Neural cell (in vitro differentiated cells): ENCODE measurements at regions not wholly inside any gene's neighbourhood (a gene's known extent, or its start where the extent isn't known, plus 50 kb on each side); places are given as distances from the start of the nearest gene placed in this dataset.

Source experiments
- H2AFZ ChIP-seq: fragments of 200-600, 300-800 bp; sonication (generic), shearing (Covaris generic); 2 replicates; pipeline ENCODE4 v1.6.0; 2014; ENCODE audit warnings: low read depth, mild to moderate bottlenecking, antibody characterized with exemption, low read length, moderate library complexity
- H3F3A ChIP-seq: fragments of 200-600 bp; shearing (Covaris generic); 2 replicates; pipeline ENCODE4 v1.6.1; 2016; ENCODE audit warnings: mild to moderate bottlenecking, moderate library complexity, mixed read lengths, antibody characterized with exemption, low read length; ENCODE audit not compliant: insufficient read depth, poor library complexity, severe bottlenecking
- H3K27ac ChIP-seq: fragments of 200-600, 300-800 bp; sonication (generic), shearing (Covaris generic); 2 replicates; pipeline ENCODE4 v1.5.1; 2014; ENCODE audit warnings: mild to moderate bottlenecking, low read length, moderate library complexity
- H3K27me3 ChIP-seq: fragments of 300-800, 200-600 bp; sonication (generic), shearing (Covaris generic); 2 replicates; pipeline ENCODE4 v1.6.0; 2014; ENCODE audit warnings: mild to moderate bottlenecking, low read depth, low read length, moderate library complexity; ENCODE audit not compliant: insufficient read depth
- H3K36me3 ChIP-seq: fragments of 300-800, 200-600 bp; sonication (generic), shearing (Covaris generic); 2 replicates; pipeline ENCODE4 v1.5.1; 2014; ENCODE audit warnings: mild to moderate bottlenecking, antibody characterized with exemption, low read length, moderate library complexity; ENCODE audit not compliant: insufficient read depth
- H3K4me2 ChIP-seq: fragments of 300-800, 200-600 bp; sonication (generic), shearing (Covaris generic); 2 replicates; pipeline ENCODE4 v1.6.0; 2014; ENCODE audit warnings: mild to moderate bottlenecking, low read length
- H3K4me3 ChIP-seq: fragments of 300-800, 200-600 bp; sonication (generic), shearing (Covaris generic); 2 replicates; pipeline ENCODE4 v1.5.1; 2014; ENCODE audit warnings: mild to moderate bottlenecking, low read length, moderate library complexity
- H3K79me2 ChIP-seq: fragments of 200-600 bp; shearing (Covaris generic); replicated peaks from 2 replicates; pipeline ENCODE4 v1.6.0; 2014; ENCODE audit warnings: mild to moderate bottlenecking, low read length, moderate library complexity; ENCODE audit not compliant: insufficient read depth
- H3K9ac ChIP-seq: fragments of 300-800, 200-600 bp; sonication (generic), shearing (Covaris generic); 2 replicates; pipeline ENCODE4 v1.6.1; 2016; ENCODE audit warnings: mild to moderate bottlenecking, low read length, mixed read lengths
- H3K9me2 ChIP-seq: fragments of 200-600 bp; shearing (Covaris generic); 2 replicates; pipeline ENCODE4 v1.6.1; 2016; ENCODE audit warnings: mild to moderate bottlenecking, low read length, mixed read lengths; ENCODE audit not compliant: insufficient read depth
- H3K9me3 ChIP-seq: fragments of 200-600, 300-800 bp; sonication (generic), shearing (Covaris generic); 2 replicates; pipeline ENCODE4 v1.6.1; 2016; ENCODE audit warnings: mild to moderate bottlenecking, mixed run types, low read length, moderate library complexity, mixed read lengths
- H4K20me1 ChIP-seq: fragments of 200-600 bp; shearing (Covaris generic); 2 replicates; pipeline ENCODE4 v1.6.1; 2016; ENCODE audit warnings: mild to moderate bottlenecking, mixed run types; ENCODE audit not compliant: insufficient read depth
- CTCF ChIP-seq: fragments of 450-650 bp; IDR thresholded peaks from 2 replicates; pipeline ENCODE4 v1.5.1; 2014; ENCODE audit warnings: antibody characterized with exemption, mild to moderate bottlenecking, moderate library complexity; ENCODE audit not compliant: poor library complexity, severe bottlenecking
- EP300 ChIP-seq: fragments of 450-650 bp; conservative IDR thresholded peaks from 2 replicates; pipeline ENCODE4 v1.6.1; 2014; ENCODE audit warnings: antibody characterized with exemption, mild to moderate bottlenecking, moderate library complexity; ENCODE audit not compliant: poor library complexity, severe bottlenecking
- EZH2 ChIP-seq: fragments of 200-600, 300-800 bp; shearing (Covaris generic), sonication (generic); IDR thresholded peaks from 2 replicates; pipeline ENCODE4 v1.6.1; 2014; ENCODE audit warnings: antibody characterized with exemption, low read length, borderline replicate concordance, mild to moderate bottlenecking; ENCODE audit not compliant: insufficient read depth, poor library complexity, severe bottlenecking
- MXI1 ChIP-seq: fragments of 450-650 bp; conservative IDR thresholded peaks from 2 replicates; pipeline ENCODE4 v1.6.1; 2014; ENCODE audit warnings: antibody characterized with exemption, mild to moderate bottlenecking; ENCODE audit not compliant: poor library complexity, severe bottlenecking
- POLR2AphosphoS5 ChIP-seq: IDR thresholded peaks from 2 replicates; pipeline ENCODE4 v1.6.1; 2012
- RAD21 ChIP-seq: fragments of 450-650 bp; conservative IDR thresholded peaks from 2 replicates; pipeline ENCODE4 v1.6.1; 2014; ENCODE audit warnings: antibody characterized with exemption, mild to moderate bottlenecking, moderate library complexity
- REST ChIP-seq: IDR thresholded peaks from 2 replicates; pipeline ENCODE4 v1.6.1; 2012; ENCODE audit warnings: borderline replicate concordance
- SMC3 ChIP-seq: fragments of 450-650 bp; conservative IDR thresholded peaks from 2 replicates; pipeline ENCODE4 v1.6.1; 2014; ENCODE audit warnings: antibody characterized with exemption, mild to moderate bottlenecking, moderate library complexity; ENCODE audit not compliant: poor library complexity
- TAF1 ChIP-seq: IDR thresholded peaks from 2 replicates; pipeline ENCODE4 v1.6.1; 2012; ENCODE audit warnings: low read depth

GRCh38 chr17:71798701-71799100, 322.1 kb upstream of the SOX9 start:
- Histone ChIP-seq H3K9me3 (no peaks in the 10 kb centered on the region), H2AFZ (no peak overlapping the region), H3K9me2 (no peaks in the 10 kb centered on the region), H3K4me3 (no peak overlapping the region), H3K79me2 (no peaks in the 10 kb centered on the region), H3K36me3 (no peaks in the 10 kb centered on the region), H3K27me3 (no peaks in the 10 kb centered on the region), H3K4me2 (no peak overlapping the region), H3K9ac (no peak overlapping the region), H3F3A (no peaks in the 10 kb centered on the region), H3K27ac (no peak overlapping the region), H4K20me1 (no peaks in the 10 kb centered on the region)
- TF ChIP-seq CTCF: no peak

DNA sequence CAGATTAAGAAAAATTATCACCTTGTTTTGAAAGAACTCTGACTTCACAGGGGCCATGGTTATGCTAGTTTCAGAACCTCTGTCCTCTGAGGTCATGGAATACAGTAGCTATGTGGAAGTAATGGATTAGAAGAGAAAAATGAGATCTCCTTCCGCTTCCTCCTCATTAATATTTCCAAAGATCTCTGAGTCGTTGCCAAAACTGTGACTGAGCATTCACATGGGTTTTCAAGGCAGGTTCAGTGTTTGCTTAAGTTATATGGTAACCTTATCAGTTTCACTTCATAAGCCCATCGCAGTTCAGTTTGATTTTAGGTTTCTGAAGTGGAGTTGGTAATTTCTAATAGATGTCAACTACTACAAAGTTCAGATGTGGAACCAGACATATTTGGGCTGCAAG, 321.2 kb upstream of the SOX9 start:
- Histone ChIP-seq H3K36me3 (no peaks in the 10 kb centered on the region), H3K27ac (no peak overlapping the region), H4K20me1 (no peaks in the 10 kb centered on the region), H2AFZ (no peak overlapping the region), H3K4me2 (no peak overlapping the region), H3K4me3 (no peak overlapping the region), H3K79me2 (no peaks in the 10 kb centered on the region), H3K9ac (no peak overlapping the region), H3K9me2 (no peaks in the 10 kb centered on the region), H3K9me3 (no peaks in the 10 kb centered on the region), H3F3A (no peaks in the 10 kb centered on the region), H3K27me3 (no peaks in the 10 kb centered on the region)
- TF ChIP-seq REST (no peak), TAF1 (no peak), EP300 (no peak), CTCF (no peak), EZH2 (no peak), MXI1 (no peak)

DNA sequence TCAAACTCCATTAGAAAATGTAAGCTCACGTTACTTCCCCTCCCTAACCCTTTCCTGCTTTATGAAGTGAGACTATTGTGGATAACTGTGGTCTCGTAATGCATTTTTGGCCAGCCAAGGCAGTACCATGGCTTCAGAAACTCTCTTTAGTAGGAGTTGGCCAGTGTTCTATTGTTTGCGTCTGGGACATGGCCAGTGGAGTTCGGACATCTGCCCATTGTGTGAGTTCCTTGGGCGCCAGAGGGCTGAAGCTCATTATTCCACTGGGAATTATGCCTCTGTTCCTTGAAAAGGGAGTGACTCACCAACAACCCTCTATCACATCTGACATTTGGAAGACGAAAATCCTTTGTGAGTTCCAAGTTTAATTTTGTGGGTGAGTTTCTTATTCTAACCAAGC, 319.5 kb upstream of the SOX9 start:
- Histone ChIP-seq H3K9ac (no peak overlapping the region), H3F3A (no peaks in the 10 kb centered on the region), H2AFZ (no peak overlapping the region), H4K20me1 (no peaks in the 10 kb centered on the region), H3K4me3 (no peak overlapping the region), H3K79me2 (no peaks in the 10 kb centered on the region), H3K27ac (no peak overlapping the region), H3K9me2 (no peaks in the 10 kb centered on the region), H3K4me2 (no peak overlapping the region), H3K27me3 (no peaks in the 10 kb centered on the region), H3K36me3 (no peaks in the 10 kb centered on the region), H3K9me3 (no peaks in the 10 kb centered on the region)
- no peak for TF ChIP-seq RAD21
- TF ChIP-seq CTCF: no peak
- no peak for TF ChIP-seq EZH2
- TF ChIP-seq POLR2AphosphoS5: no peak
- no peak for TF ChIP-seq MXI1
- no peak for TF ChIP-seq SMC3
- no peak for TF ChIP-seq TAF1
- no peak for TF ChIP-seq EP300
- no peak for TF ChIP-seq REST
